GM12878 (cell line): ENCODE measurements at regions not wholly inside any gene's neighbourhood (a gene's known extent, or its start where the extent isn't known, plus 50 kb on each side); places are given as distances from the start of the nearest gene placed in this dataset.

Experiments used
- ATAC-seq: fragments of 200-7000 bp; cut with Tn5 transposase; 3 replicates; pipeline ENCODE4 v1.9.1; 2020; ENCODE audit warnings: mild to moderate bottlenecking, moderate library complexity
- BruUV-seq: library from RNA; stranded (reverse); fragments of 400-500 nt; replicated peaks from 2 replicates; lab custom pipeline; 2021; lab: Mats Ljungman, UMichigan
- CTCF ChIA-PET: fragments of 300-600 bp; sonication (Branson Sonifier 250); formaldehyde crosslinking; extraction: SDS; loops from one replicate; lab custom pipeline; 2021; ENCODE audit warnings: inconsistent platforms; lab: Yijun Ruan, JAX
- POLR2A ChIA-PET: fragments of 350-600 bp; formaldehyde crosslinking; extraction: SDS; loops from one replicate; lab custom pipeline; 2021; ENCODE audit warnings: inconsistent platforms; lab: Charles Lee
- RAD21 ChIA-PET: fragments of 300-600 bp; sonication (Branson Sonifier 250); formaldehyde crosslinking; loops from one replicate; lab custom pipeline; 2023; ENCODE audit warnings: antibody characterized with exemption; ENCODE audit not compliant: unreplicated experiment; lab: Charles Lee
- SMC1A ChIA-PET: fragments of 300-600 bp; sonication (Branson Sonifier 250); formaldehyde crosslinking; loops from one replicate; lab custom pipeline; 2023; ENCODE audit not compliant: unreplicated experiment, uncharacterized antibody; lab: Charles Lee
- DNase-seq: peaks from one replicate; pipeline ENCODE4 v3.0.0-alpha.2; 2011; ENCODE audit warnings: low read depth, low spot score
- FAIRE-seq: peaks from 3 replicates; lab custom pipeline; 2011; peaks lifted over from hg19 to GRCh38; lab: Jason Lieb, UNC
- H2AFZ ChIP-seq: 2 replicates; pipeline ENCODE4 v1.6.0; 2011; ENCODE audit warnings: low read depth, low read length, control low read depth; ENCODE audit not compliant: control insufficient read depth
- H3K27ac ChIP-seq: 2 replicates; pipeline ENCODE4 v1.5.1; 2011; ENCODE audit warnings: control low read depth; ENCODE audit not compliant: control insufficient read depth, insufficient read depth
- H3K27me3 ChIP-seq, 2 experiments: replicated peaks in 1 of 2; 2 replicates each; pipeline versions ENCODE4 v1.6.0 to v1.6.1; 2011; ENCODE audit warnings: low read length in 1 of 2; ENCODE audit not compliant: control insufficient read depth in 2 of 2, insufficient read depth in 2 of 2
- H3K36me3 ChIP-seq, 2 experiments: 2 replicates each; pipeline ENCODE4 v1.5.1; 2011; ENCODE audit warnings: low read length in 1 of 2; ENCODE audit not compliant: control insufficient read depth in 2 of 2, insufficient read depth in 2 of 2
- H3K4me1 ChIP-seq: 2 replicates; pipeline ENCODE4 v1.6.1; 2011; ENCODE audit warnings: mild to moderate bottlenecking, low read length, moderate library complexity, mixed read lengths; ENCODE audit not compliant: control insufficient read depth, insufficient read depth
- H3K4me2 ChIP-seq: 2 replicates; pipeline ENCODE4 v1.6.0; 2011; ENCODE audit warnings: control low read depth; ENCODE audit not compliant: control insufficient read depth, insufficient read depth
- H3K4me3 ChIP-seq: fragments of 200-600 bp; sonication (generic); 2 replicates; pipeline ENCODE4 v1.5.1; 2016
- H3K79me2 ChIP-seq: 2 replicates; pipeline ENCODE4 v1.6.0; 2011; ENCODE audit warnings: low read length; ENCODE audit not compliant: control insufficient read depth, insufficient read depth
- H3K9ac ChIP-seq: 2 replicates; pipeline ENCODE4 v1.8.0; 2011; ENCODE audit warnings: low read length, control low read depth, mixed read lengths; ENCODE audit not compliant: control insufficient read depth, insufficient read depth
- H3K9me3 ChIP-seq: replicated peaks from 3 replicates; pipeline ENCODE4 v1.5.1; 2011; ENCODE audit warnings: mild to moderate bottlenecking, low read length; ENCODE audit not compliant: control insufficient read depth, insufficient read depth
- H4K20me1 ChIP-seq: 2 replicates; pipeline ENCODE4 v1.6.0; 2011; ENCODE audit not compliant: control insufficient read depth, insufficient read depth
- BCL11A ChIP-seq: IDR thresholded peaks from 2 replicates; pipeline ENCODE4 v1.6.1; 2011; ENCODE audit warnings: low read depth, low read length
- BMI1 ChIP-seq: fragments of 450-650 bp; IDR thresholded peaks from 2 replicates; pipeline ENCODE4 v1.6.1; 2016; ENCODE audit warnings: mild to moderate bottlenecking, moderate library complexity, borderline replicate concordance
- MLLT1 ChIP-seq: fragments of 450-650 bp; IDR thresholded peaks from 2 replicates; pipeline ENCODE4 v1.6.1; 2016; ENCODE audit warnings: mild to moderate bottlenecking
- NR2C1 ChIP-seq: fragments of 450-650 bp; IDR thresholded peaks from 2 replicates; pipeline ENCODE4 v1.6.1; 2017; ENCODE audit warnings: antibody characterized with exemption, mild to moderate bottlenecking, moderate library complexity
- NR2C2 ChIP-seq: IDR thresholded peaks from 2 replicates; pipeline ENCODE4 v1.6.1; 2011; ENCODE audit warnings: borderline replicate concordance, low read depth; ENCODE audit not compliant: control insufficient read depth, insufficient read length
- POLR2AphosphoS5 ChIP-seq: IDR thresholded peaks from 2 replicates; pipeline ENCODE4 v1.6.1; 2011; ENCODE audit warnings: mild to moderate bottlenecking, low read length, inconsistent platforms
- SUZ12 ChIP-seq: fragments of 200-600 bp; sonication (generic); IDR thresholded peaks from one replicate; pipeline ENCODE4 v1.6.1; 2018; ENCODE audit warnings: antibody characterized with exemption, mild to moderate bottlenecking; ENCODE audit not compliant: unreplicated experiment
- WRNIP1 ChIP-seq: IDR thresholded peaks from 2 replicates; pipeline ENCODE4 v1.6.1; 2011; ENCODE audit warnings: low read depth, low read length, improper control_type of control experiment, borderline replicate concordance
- YBX1 ChIP-seq: fragments of 450-650 bp; IDR thresholded peaks from 2 replicates; pipeline ENCODE4 v1.6.1; 2016; ENCODE audit warnings: antibody characterized with exemption
- ZSCAN29 ChIP-seq: fragments of 450-650 bp; IDR thresholded peaks from 2 replicates; pipeline ENCODE4 v1.6.1; 2017; ENCODE audit warnings: mild to moderate bottlenecking, moderate library complexity
- WGBS: methylation state at CpG from one replicate; pipeline ENCODE4 v1.1.6; 2016; ENCODE audit warnings: low lambda C conversion rate; ENCODE audit not compliant: insufficient replicate concordance, insufficient coverage; ENCODE audit errors: missing lambda C conversion rate; 5-methylcytosine and 5-hydroxymethylcytosine counted together
- in situ Hi-C: fragments of 300-500 bp; cut with MboI; formaldehyde crosslinking; loops from 9 replicates; pipeline ENCODE4 v1.14.3; 2018; ENCODE audit warnings: mixed read lengths
- intact Hi-C: fragments of 100-400 bp; cut with micrococcal nuclease; formaldehyde crosslinking; loops from one replicate; pipeline ENCODE4 v1.14.2; 2022; ENCODE audit not compliant: unreplicated experiment
- TF ChIP-seq, protein P1 (sequence below): fragments of 150-350 bp; IDR thresholded peaks from 2 replicates; pipeline ENCODE4 v1.6.1; 2014; ENCODE audit warnings: mild to moderate bottlenecking, low read depth, low read length
- TF ChIP-seq, protein P2 (sequence below), 3 experiments: IDR thresholded peaks in 2 of 3; conservative IDR thresholded peaks in 1 of 3; 2 replicates each; pipeline ENCODE4 v1.5.1; 2011; ENCODE audit warnings: low read depth in 3 of 3, low read length in 3 of 3, mild to moderate bottlenecking in 3 of 3, control low read depth in 2 of 3, moderate library complexity in 2 of 3, inconsistent platforms in 1 of 3, mixed read lengths in 1 of 3; ENCODE audit not compliant: control insufficient read depth in 2 of 3, insufficient read depth in 1 of 3; ENCODE audit errors: extremely low read depth in 1 of 3
- TF ChIP-seq, protein P3 (sequence below): IDR thresholded peaks from 2 replicates; pipeline ENCODE4 v1.6.1; 2011; ENCODE audit warnings: mild to moderate bottlenecking, low read depth, low read length, moderate library complexity; ENCODE audit not compliant: insufficient replicate concordance

GRCh38 chr4:124219389-124219788, 493.1 kb downstream of the ANKRD50 start:
- no peak overlapping the region for H3K4me2 ChIP-seq
- no peaks in the 10 kb centered on the region for H3K79me2 ChIP-seq
- in situ Hi-C loops (no loop called here), intact Hi-C loops (no loop called here)
- ChIA-PET POLR2A (no interaction called here), SMC1A (interaction anchor here (0.6 to 1.1 kb wide), 3 partner anchors 10 to 890 kb away, joined by 3 to 4 read pairs (median 3); no protein-coding TSS in a partner anchor), CTCF (interaction anchor here (1.1 kb wide), 1 partner anchor 10 kb away, joined by 4 read pairs; no protein-coding TSS in a partner anchor), RAD21 (no interaction called here)
- no peak overlapping the region for H3K9ac ChIP-seq
- no TSS peak for BruUV-seq
- no peak for DNase-seq
- WGBS = 0% methylated on average over 1 of the region's 1 CpG
- no peaks in the 10 kb centered on the region for H3K9me3 ChIP-seq
- H2AFZ ChIP-seq = no peak overlapping the region
- no peak overlapping the region for H3K27ac ChIP-seq
- no peak for ATAC-seq
- no peaks in the 10 kb centered on the region for H3K27me3 ChIP-seq
- H3K36me3 ChIP-seq = no peaks in the 10 kb centered on the region
- H3K4me1 ChIP-seq = no peaks in the 10 kb centered on the region
- H3K4me3 ChIP-seq = no peak overlapping the region
- H4K20me1 ChIP-seq = no peaks in the 10 kb centered on the region
- FAIRE-seq = no peak
- TF ChIP-seq YBX1 = no peak
- no peak for TF ChIP-seq NR2C1
- TF ChIP-seq NR2C2 = no peak
- TF ChIP-seq ZSCAN29 = no peak
- TF ChIP-seq, protein P1, sequence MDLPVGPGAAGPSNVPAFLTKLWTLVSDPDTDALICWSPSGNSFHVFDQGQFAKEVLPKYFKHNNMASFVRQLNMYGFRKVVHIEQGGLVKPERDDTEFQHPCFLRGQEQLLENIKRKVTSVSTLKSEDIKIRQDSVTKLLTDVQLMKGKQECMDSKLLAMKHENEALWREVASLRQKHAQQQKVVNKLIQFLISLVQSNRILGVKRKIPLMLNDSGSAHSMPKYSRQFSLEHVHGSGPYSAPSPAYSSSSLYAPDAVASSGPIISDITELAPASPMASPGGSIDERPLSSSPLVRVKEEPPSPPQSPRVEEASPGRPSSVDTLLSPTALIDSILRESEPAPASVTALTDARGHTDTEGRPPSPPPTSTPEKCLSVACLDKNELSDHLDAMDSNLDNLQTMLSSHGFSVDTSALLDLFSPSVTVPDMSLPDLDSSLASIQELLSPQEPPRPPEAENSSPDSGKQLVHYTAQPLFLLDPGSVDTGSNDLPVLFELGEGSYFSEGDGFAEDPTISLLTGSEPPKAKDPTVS = no peak
- no peak for TF ChIP-seq WRNIP1
- no peak for TF ChIP-seq POLR2AphosphoS5
- TF ChIP-seq BMI1 = no peak
- TF ChIP-seq SUZ12 = no peak
- no peak for TF ChIP-seq BCL11A
- TF ChIP-seq, protein P2, sequence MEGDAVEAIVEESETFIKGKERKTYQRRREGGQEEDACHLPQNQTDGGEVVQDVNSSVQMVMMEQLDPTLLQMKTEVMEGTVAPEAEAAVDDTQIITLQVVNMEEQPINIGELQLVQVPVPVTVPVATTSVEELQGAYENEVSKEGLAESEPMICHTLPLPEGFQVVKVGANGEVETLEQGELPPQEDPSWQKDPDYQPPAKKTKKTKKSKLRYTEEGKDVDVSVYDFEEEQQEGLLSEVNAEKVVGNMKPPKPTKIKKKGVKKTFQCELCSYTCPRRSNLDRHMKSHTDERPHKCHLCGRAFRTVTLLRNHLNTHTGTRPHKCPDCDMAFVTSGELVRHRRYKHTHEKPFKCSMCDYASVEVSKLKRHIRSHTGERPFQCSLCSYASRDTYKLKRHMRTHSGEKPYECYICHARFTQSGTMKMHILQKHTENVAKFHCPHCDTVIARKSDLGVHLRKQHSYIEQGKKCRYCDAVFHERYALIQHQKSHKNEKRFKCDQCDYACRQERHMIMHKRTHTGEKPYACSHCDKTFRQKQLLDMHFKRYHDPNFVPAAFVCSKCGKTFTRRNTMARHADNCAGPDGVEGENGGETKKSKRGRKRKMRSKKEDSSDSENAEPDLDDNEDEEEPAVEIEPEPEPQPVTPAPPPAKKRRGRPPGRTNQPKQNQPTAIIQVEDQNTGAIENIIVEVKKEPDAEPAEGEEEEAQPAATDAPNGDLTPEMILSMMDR (IDR thresholded peaks at IDR 0.05 in 2 of 3, conservative IDR thresholded peaks at IDR 0.05 in 1 of 3; ENCODE audit: control insufficient read depth in 2 of 3, extremely low read depth in 1 of 3, insufficient read depth in 1 of 3, low read depth in 3 of 3, low read length in 3 of 3) = no peak
- no peak for TF ChIP-seq MLLT1
- TF ChIP-seq, protein P3, sequence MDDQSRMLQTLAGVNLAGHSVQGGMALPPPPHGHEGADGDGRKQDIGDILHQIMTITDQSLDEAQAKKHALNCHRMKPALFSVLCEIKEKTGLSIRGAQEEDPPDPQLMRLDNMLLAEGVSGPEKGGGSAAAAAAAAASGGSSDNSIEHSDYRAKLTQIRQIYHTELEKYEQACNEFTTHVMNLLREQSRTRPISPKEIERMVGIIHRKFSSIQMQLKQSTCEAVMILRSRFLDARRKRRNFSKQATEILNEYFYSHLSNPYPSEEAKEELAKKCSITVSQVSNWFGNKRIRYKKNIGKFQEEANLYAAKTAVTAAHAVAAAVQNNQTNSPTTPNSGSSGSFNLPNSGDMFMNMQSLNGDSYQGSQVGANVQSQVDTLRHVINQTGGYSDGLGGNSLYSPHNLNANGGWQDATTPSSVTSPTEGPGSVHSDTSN = no peak
